OCI-LY7 (cell line): ENCODE measurements at regions not wholly inside any gene's neighbourhood (a gene's known extent, or its start where the extent isn't known, plus 50 kb on each side); places are given as distances from the start of the nearest gene placed in this dataset.

Source experiments
- BruUV-seq: library from RNA; stranded (reverse); fragments of 400-500 nt; replicated peaks from 2 replicates; lab custom pipeline; 2021; lab: Mats Ljungman, UMichigan
- CTCF ChIA-PET: fragments of 300-600 bp; sonication (Branson Sonifier 250); formaldehyde crosslinking; loops from one replicate; lab custom pipeline; 2022; ENCODE audit warnings: antibody characterized with exemption; ENCODE audit not compliant: unreplicated experiment; lab: Charles Lee
- POLR2A ChIA-PET: fragments of 300-600 bp; sonication (Branson Sonifier 250); formaldehyde crosslinking; loops from one replicate; lab custom pipeline; 2022; ENCODE audit warnings: antibody characterized with exemption; lab: Charles Lee
- DNase-seq: peaks from one replicate; pipeline ENCODE4 v3.0.0-alpha.2; 2015; ENCODE audit warnings: low spot score
- H2AFZ ChIP-seq: fragments of 200-600 bp; sonication (generic), shearing (Covaris generic); 2 replicates; pipeline ENCODE4 v1.6.1; 2014; ENCODE audit warnings: mild to moderate bottlenecking, antibody characterized with exemption, low read length, moderate library complexity
- H3K27ac ChIP-seq: fragments of 200-600 bp; sonication (generic); 2 replicates; pipeline ENCODE4 v1.5.1; 2014; ENCODE audit warnings: mixed run types, low read depth, mild to moderate bottlenecking, moderate library complexity, low read length, inconsistent platforms; ENCODE audit not compliant: poor library complexity, severe bottlenecking
- H3K36me3 ChIP-seq: fragments of 200-600 bp; sonication (generic); 2 replicates; pipeline ENCODE4 v1.6.1; 2014; ENCODE audit warnings: mild to moderate bottlenecking, antibody characterized with exemption, low read length, moderate library complexity, mixed read lengths; ENCODE audit not compliant: insufficient read depth
- H3K4me1 ChIP-seq: fragments of 200-600 bp; sonication (generic); 2 replicates; pipeline ENCODE4 v1.5.1; 2014; ENCODE audit warnings: mild to moderate bottlenecking, low read length; ENCODE audit not compliant: insufficient read depth, poor library complexity, severe bottlenecking
- H3K4me2 ChIP-seq: fragments of 200-600 bp; sonication (generic); 2 replicates; pipeline ENCODE4 v1.6.1; 2014; ENCODE audit warnings: mild to moderate bottlenecking, low read length
- H3K4me3 ChIP-seq: fragments of 200-600 bp; sonication (generic); 2 replicates; pipeline ENCODE4 v1.5.1; 2014; ENCODE audit warnings: mild to moderate bottlenecking, low read depth, low read length; ENCODE audit not compliant: poor library complexity, severe bottlenecking
- H3K79me2 ChIP-seq: fragments of 200-600 bp; sonication (generic); 2 replicates; pipeline ENCODE4 v1.6.1; 2016; ENCODE audit warnings: low read depth, mild to moderate bottlenecking, low read length, moderate library complexity, mixed read lengths; ENCODE audit not compliant: insufficient read depth
- H3K9me2 ChIP-seq: fragments of 200-600 bp; sonication (generic); 2 replicates; pipeline ENCODE4 v1.6.1; 2016; ENCODE audit warnings: mild to moderate bottlenecking, low read length, mixed read lengths; ENCODE audit not compliant: insufficient read depth
- H3K9me3 ChIP-seq: fragments of 200-600 bp; sonication (generic); 2 replicates; pipeline ENCODE4 v1.6.1; 2014; ENCODE audit warnings: mild to moderate bottlenecking, mixed run types, low read length, mixed read lengths
- H4K20me1 ChIP-seq: fragments of 200-600 bp; sonication (generic); 2 replicates; pipeline ENCODE4 v1.6.1; 2014; ENCODE audit warnings: mild to moderate bottlenecking, antibody characterized with exemption, low read length, moderate library complexity, mixed read lengths; ENCODE audit not compliant: insufficient read depth
- EZH2phosphoT487 ChIP-seq: fragments of 200-600 bp; sonication (generic); IDR thresholded peaks from 2 replicates; pipeline ENCODE4 v1.6.1; 2018; ENCODE audit warnings: low read depth, borderline replicate concordance, mild to moderate bottlenecking, mixed run types, antibody characterized with exemption, low read length, moderate library complexity, mixed read lengths
- intact Hi-C: fragments of 100-400 bp; cut with micrococcal nuclease; formaldehyde crosslinking; loops from one replicate; pipeline ENCODE4 v1.10.0; 2022; ENCODE audit not compliant: unreplicated experiment
- TF ChIP-seq, protein P1 (sequence below): fragments of 200-600 bp; sonication (generic); conservative IDR thresholded peaks from 2 replicates; pipeline ENCODE4 v1.5.1; 2014; ENCODE audit warnings: mild to moderate bottlenecking, antibody characterized with exemption, low read length, moderate library complexity, mixed read lengths

GRCh38 chr2:225841314-225841713 lies 441.8 kb downstream of the NYAP2 start:
- no peak for DNase-seq
- CTCF ChIA-PET: no interaction called here
- no TSS peak for BruUV-seq
- H3K4me2 ChIP-seq: no peak overlapping the region
- no peaks in the 10 kb centered on the region for H3K9me2 ChIP-seq
- intact Hi-C loops: no loop called here
- no peaks in the 10 kb centered on the region for H4K20me1 ChIP-seq
- POLR2A ChIA-PET: no interaction called here
- no peak overlapping the region for H2AFZ ChIP-seq
- H3K36me3 ChIP-seq: no peaks in the 10 kb centered on the region
- no peak overlapping the region for H3K4me3 ChIP-seq
- no peak overlapping the region for H3K27ac ChIP-seq
- H3K79me2 ChIP-seq: no peaks in the 10 kb centered on the region
- TF ChIP-seq, protein P1, sequence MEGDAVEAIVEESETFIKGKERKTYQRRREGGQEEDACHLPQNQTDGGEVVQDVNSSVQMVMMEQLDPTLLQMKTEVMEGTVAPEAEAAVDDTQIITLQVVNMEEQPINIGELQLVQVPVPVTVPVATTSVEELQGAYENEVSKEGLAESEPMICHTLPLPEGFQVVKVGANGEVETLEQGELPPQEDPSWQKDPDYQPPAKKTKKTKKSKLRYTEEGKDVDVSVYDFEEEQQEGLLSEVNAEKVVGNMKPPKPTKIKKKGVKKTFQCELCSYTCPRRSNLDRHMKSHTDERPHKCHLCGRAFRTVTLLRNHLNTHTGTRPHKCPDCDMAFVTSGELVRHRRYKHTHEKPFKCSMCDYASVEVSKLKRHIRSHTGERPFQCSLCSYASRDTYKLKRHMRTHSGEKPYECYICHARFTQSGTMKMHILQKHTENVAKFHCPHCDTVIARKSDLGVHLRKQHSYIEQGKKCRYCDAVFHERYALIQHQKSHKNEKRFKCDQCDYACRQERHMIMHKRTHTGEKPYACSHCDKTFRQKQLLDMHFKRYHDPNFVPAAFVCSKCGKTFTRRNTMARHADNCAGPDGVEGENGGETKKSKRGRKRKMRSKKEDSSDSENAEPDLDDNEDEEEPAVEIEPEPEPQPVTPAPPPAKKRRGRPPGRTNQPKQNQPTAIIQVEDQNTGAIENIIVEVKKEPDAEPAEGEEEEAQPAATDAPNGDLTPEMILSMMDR: no peak
- no peak for TF ChIP-seq EZH2phosphoT487
- H3K9me3 ChIP-seq: no peaks in the 10 kb centered on the region
- no peaks in the 10 kb centered on the region for H3K4me1 ChIP-seq

- Histone ChIP-seq H3K9me2 (no peaks in the 10 kb centered on the region), H3K27ac (no peak overlapping the region), H3K4me2 (no peak overlapping the region), H3K9me3 (no peaks in the 10 kb centered on the region), H3K4me3 (no peak overlapping the region), H3K4me1 (no peaks in the 10 kb centered on the region), H4K20me1 (no peaks in the 10 kb centered on the region), H3K36me3 (no peaks in the 10 kb centered on the region), H3K79me2 (no peaks in the 10 kb centered on the region), H2AFZ (no peak overlapping the region)
- ChIA-PET POLR2A (no interaction called here), CTCF (no interaction called here)
- BruUV-seq: no TSS peak
- DNase-seq: no peak
- TF ChIP-seq, protein P1: no peak
- no peak for TF ChIP-seq EZH2phosphoT487
- intact Hi-C loops: no loop called here
These were observed 437.8 kb downstream of the NYAP2 start for GRCh38 chr2:225837328-225837727.

- intact Hi-C loops: no loop called here
- CTCF ChIA-PET: no interaction called here
- no TSS peak for BruUV-seq
These were observed 425.4 kb downstream of the NYAP2 start for GRCh38 chr2:225824748-225825449.

More at GRCh38 chr2:225824748-225825449, 425.4 kb downstream of the NYAP2 start:
- Histone ChIP-seq H2AFZ (no peak overlapping the region), H3K9me2 (no peaks in the 10 kb centered on the region), H4K20me1 (no peaks in the 10 kb centered on the region), H3K4me3 (no peak overlapping the region), H3K36me3 (no peaks in the 10 kb centered on the region), H3K27ac (no peak overlapping the region), H3K4me2 (no peak overlapping the region), H3K9me3 (no peaks in the 10 kb centered on the region), H3K4me1 (no peaks in the 10 kb centered on the region), H3K79me2 (no peaks in the 10 kb centered on the region)
- no peak for TF ChIP-seq EZH2phosphoT487
- TF ChIP-seq, protein P1: no peak
- no peak for DNase-seq
- POLR2A ChIA-PET: no interaction called here
